ENCODE measurements at regions not wholly inside any gene's neighbourhood (a gene's known extent, or its start where the extent isn't known, plus 50 kb on each side); places are given as distances from the start of the nearest gene placed in this dataset.

DNA sequence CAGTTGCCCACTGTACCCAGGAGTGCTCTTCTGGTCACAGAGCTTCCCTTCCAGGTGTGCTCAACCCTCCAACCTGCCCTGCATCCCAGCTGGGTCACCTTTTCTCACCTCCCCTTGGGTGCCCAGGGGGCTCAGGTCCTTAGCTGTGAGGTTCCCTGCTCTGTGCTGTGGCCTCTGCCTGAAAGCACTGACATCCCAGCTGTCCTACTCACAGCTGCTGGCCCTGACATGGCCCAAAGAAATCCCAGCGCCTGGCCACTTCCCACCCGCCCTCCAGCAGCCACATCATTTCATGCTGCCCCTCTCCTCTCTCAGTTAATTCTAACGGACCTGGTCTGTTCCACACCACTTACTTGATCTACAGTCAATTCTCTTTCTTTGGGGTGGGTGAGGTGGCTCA lies 79.9 kb downstream of the ISG20 start (continued):
- TF ChIP-seq BCL6 (CRISPR knock-in tag; IDR thresholded peaks at IDR 0.05) (no peak), SP2 (CRISPR knock-in tag; IDR thresholded peaks at IDR 0.05) (no peak), ZNF703 (CRISPR knock-in tag; IDR thresholded peaks at IDR 0.05; ENCODE audit: borderline replicate concordance) (no peak), ZNF776 (CRISPR knock-in tag; IDR thresholded peaks at IDR 0.05) (no peak), ZNF556 (CRISPR knock-in tag; IDR thresholded peaks at IDR 0.05; ENCODE audit: borderline replicate concordance) (no peak), TP53 (CRISPR knock-in tag; conservative IDR thresholded peaks at IDR 0.05) (no peak), RBAK (CRISPR knock-in tag; IDR thresholded peaks at IDR 0.05) (no peak), NFKB2 (CRISPR knock-in tag; IDR thresholded peaks at IDR 0.05; ENCODE audit: borderline replicate concordance) (no peak)
- TF ChIP-seq, protein P1, sequence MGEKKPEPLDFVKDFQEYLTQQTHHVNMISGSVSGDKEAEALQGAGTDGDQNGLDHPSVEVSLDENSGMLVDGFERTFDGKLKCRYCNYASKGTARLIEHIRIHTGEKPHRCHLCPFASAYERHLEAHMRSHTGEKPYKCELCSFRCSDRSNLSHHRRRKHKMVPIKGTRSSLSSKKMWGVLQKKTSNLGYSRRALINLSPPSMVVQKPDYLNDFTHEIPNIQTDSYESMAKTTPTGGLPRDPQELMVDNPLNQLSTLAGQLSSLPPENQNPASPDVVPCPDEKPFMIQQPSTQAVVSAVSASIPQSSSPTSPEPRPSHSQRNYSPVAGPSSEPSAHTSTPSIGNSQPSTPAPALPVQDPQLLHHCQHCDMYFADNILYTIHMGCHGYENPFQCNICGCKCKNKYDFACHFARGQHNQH (CRISPR knock-in tag; IDR thresholded peaks at IDR 0.05), result no peak
- TF ChIP-seq, protein P2, sequence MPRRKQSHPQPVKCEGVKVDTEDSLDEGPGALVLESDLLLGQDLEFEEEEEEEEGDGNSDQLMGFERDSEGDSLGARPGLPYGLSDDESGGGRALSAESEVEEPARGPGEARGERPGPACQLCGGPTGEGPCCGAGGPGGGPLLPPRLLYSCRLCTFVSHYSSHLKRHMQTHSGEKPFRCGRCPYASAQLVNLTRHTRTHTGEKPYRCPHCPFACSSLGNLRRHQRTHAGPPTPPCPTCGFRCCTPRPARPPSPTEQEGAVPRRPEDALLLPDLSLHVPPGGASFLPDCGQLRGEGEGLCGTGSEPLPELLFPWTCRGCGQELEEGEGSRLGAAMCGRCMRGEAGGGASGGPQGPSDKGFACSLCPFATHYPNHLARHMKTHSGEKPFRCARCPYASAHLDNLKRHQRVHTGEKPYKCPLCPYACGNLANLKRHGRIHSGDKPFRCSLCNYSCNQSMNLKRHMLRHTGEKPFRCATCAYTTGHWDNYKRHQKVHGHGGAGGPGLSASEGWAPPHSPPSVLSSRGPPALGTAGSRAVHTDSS (CRISPR knock-in tag; conservative IDR thresholded peaks at IDR 0.05), result no peak
- TF ChIP-seq, protein P3, sequence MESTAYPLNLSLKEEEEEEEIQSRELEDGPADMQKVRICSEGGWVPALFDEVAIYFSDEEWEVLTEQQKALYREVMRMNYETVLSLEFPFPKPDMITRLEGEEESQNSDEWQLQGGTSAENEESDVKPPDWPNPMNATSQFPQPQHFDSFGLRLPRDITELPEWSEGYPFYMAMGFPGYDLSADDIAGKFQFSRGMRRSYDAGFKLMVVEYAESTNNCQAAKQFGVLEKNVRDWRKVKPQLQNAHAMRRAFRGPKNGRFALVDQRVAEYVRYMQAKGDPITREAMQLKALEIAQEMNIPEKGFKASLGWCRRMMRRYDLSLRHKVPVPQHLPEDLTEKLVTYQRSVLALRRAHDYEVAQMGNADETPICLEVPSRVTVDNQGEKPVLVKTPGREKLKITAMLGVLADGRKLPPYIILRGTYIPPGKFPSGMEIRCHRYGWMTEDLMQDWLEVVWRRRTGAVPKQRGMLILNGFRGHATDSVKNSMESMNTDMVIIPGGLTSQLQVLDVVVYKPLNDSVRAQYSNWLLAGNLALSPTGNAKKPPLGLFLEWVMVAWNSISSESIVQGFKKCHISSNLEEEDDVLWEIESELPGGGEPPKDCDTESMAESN (CRISPR knock-in tag; conservative IDR thresholded peaks at IDR 0.05), result no peak
